GM12891 (cell line): ENCODE measurements at regions not wholly inside any gene's neighbourhood (a gene's known extent, or its start where the extent isn't known, plus 50 kb on each side); places are given as distances from the start of the nearest gene placed in this dataset.

Experiments used
- POLR2A ChIP-seq: IDR thresholded peaks from 2 replicates; pipeline ENCODE4 v1.6.1; 2011; ENCODE audit warnings: low read depth, low read length, control low read depth
- POLR2AphosphoS5 ChIP-seq: IDR thresholded peaks from 2 replicates; pipeline ENCODE4 v1.6.1; 2011; ENCODE audit warnings: low read depth, low read length, control low read depth

DNA sequence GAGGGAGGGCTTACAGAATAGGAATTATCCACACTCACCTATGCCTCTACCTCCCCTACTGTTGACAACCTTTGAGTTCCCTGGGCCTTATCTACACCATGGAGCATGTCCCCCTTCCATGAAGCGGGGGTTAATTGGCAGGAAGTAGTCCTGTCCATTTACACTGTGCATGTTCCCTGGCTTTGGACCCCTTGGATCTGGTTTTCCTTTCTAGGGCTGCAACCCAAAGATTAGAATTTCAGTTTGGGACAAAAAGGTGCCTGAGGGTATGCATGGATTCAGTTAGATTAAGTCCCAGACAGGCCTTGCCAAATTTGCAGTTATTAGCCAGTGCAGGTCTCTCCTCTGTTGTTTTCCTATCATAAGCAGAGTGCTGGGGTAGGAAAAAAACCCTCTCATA, 180.3 kb downstream of the CMPK2 start:
- TF ChIP-seq POLR2AphosphoS5: no peak
- TF ChIP-seq POLR2A: no peak
